ENCODE measurements at regions not wholly inside any gene's neighbourhood (a gene's known extent, or its start where the extent isn't known, plus 50 kb on each side); places are given as distances from the start of the nearest gene placed in this dataset.

DNA sequence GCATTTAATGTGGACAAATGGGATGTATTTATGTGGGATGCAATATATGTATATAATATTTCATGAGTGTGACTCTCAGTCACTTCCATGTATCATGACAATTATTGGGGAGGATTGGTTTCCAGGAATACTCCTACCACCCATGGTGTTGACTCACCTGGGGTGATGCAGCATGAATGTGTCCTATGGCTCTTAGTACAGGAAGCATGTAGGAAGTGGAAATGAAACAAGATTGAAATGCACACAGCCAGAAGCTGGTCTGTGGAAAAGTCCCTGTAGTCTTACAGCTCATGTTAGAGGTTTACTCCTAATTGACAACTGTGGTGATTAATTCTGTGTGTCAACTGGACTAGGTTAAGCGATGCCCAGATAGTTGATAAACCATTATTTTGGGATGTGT, 89.3 kb upstream of the HAAO start:
- TF ChIP-seq POLR2A (IDR thresholded peaks at IDR 0.05; ENCODE audit: extremely low read depth, insufficient read length) (no peak), MYC (IDR thresholded peaks at IDR 0.05; ENCODE audit: low read depth, low read length) (no peak)
- TF ChIP-seq, protein P1, sequence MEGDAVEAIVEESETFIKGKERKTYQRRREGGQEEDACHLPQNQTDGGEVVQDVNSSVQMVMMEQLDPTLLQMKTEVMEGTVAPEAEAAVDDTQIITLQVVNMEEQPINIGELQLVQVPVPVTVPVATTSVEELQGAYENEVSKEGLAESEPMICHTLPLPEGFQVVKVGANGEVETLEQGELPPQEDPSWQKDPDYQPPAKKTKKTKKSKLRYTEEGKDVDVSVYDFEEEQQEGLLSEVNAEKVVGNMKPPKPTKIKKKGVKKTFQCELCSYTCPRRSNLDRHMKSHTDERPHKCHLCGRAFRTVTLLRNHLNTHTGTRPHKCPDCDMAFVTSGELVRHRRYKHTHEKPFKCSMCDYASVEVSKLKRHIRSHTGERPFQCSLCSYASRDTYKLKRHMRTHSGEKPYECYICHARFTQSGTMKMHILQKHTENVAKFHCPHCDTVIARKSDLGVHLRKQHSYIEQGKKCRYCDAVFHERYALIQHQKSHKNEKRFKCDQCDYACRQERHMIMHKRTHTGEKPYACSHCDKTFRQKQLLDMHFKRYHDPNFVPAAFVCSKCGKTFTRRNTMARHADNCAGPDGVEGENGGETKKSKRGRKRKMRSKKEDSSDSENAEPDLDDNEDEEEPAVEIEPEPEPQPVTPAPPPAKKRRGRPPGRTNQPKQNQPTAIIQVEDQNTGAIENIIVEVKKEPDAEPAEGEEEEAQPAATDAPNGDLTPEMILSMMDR (IDR thresholded peaks at IDR 0.05; ENCODE audit: low read depth, low read length), result no peak
- TF ChIP-seq, protein P2, sequence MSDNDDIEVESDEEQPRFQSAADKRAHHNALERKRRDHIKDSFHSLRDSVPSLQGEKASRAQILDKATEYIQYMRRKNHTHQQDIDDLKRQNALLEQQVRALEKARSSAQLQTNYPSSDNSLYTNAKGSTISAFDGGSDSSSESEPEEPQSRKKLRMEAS (IDR thresholded peaks at IDR 0.05; ENCODE audit: low read depth, low read length), result no peak
